ENCODE measurements at regions not wholly inside any gene's neighbourhood (a gene's known extent, or its start where the extent isn't known, plus 50 kb on each side); places are given as distances from the start of the nearest gene placed in this dataset.

DNA sequence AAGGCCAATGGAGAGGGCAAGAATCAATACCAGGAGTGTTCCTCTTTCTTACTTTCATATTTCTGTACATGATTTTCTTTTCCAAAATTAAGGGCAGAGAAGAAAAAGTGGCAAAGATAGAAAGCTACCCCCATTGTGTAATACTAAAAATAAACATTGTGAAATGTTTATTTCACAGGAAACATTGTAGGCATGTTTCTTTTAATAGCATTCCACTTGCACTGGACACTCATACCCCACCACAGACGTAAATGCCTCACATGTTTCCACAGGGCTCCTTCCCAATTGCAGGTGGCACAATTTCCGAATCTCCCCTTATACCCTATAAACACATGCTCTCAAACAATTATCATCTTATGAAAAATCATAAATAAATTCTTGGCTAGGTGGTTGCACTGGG is 645.1 kb upstream of the SETBP1 start:
- TF ChIP-seq EZH2 (IDR thresholded peaks at IDR 0.05; ENCODE audit: borderline replicate concordance, low read length), result no peak
- TF ChIP-seq, protein P1, sequence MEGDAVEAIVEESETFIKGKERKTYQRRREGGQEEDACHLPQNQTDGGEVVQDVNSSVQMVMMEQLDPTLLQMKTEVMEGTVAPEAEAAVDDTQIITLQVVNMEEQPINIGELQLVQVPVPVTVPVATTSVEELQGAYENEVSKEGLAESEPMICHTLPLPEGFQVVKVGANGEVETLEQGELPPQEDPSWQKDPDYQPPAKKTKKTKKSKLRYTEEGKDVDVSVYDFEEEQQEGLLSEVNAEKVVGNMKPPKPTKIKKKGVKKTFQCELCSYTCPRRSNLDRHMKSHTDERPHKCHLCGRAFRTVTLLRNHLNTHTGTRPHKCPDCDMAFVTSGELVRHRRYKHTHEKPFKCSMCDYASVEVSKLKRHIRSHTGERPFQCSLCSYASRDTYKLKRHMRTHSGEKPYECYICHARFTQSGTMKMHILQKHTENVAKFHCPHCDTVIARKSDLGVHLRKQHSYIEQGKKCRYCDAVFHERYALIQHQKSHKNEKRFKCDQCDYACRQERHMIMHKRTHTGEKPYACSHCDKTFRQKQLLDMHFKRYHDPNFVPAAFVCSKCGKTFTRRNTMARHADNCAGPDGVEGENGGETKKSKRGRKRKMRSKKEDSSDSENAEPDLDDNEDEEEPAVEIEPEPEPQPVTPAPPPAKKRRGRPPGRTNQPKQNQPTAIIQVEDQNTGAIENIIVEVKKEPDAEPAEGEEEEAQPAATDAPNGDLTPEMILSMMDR (conservative IDR thresholded peaks at IDR 0.05 in 1 of 2, IDR thresholded peaks at IDR 0.05 in 1 of 2; ENCODE audit: extremely low read depth in 1 of 2, insufficient read depth in 1 of 2, low read depth in 1 of 2, low read length in 2 of 2), result no peak

Data from mammary epithelial cell (primary cell).